Activated B cell treated with CpG ODN at 0.5 μM for 24 hours (primary cell): ENCODE measurements at regions not wholly inside any gene's neighbourhood (a gene's known extent, or its start where the extent isn't known, plus 50 kb on each side); places are given as distances from the start of the nearest gene placed in this dataset.

Source experiments
- ATAC-seq: fragments of 200-7000 bp; cut with Tn5 transposase; one replicate; pipeline ENCODE4 v1.10.0; 2021; ENCODE audit warnings: low read depth, mild to moderate bottlenecking, moderate library complexity
- CTCF ChIA-PET: fragments of 350-600 bp; sonication (Branson Sonifier 250); formaldehyde crosslinking; loops from one replicate; lab custom pipeline; 2021; ENCODE audit warnings: antibody characterized with exemption; lab: Charles Lee
- POLR2A ChIA-PET: fragments of 350-600 bp; sonication (Branson Sonifier 250); formaldehyde crosslinking; loops from one replicate; lab custom pipeline; 2021; ENCODE audit warnings: antibody characterized with exemption; lab: Charles Lee
- DNase-seq: peaks from one replicate; pipeline ENCODE4 v3.0.0; 2022
- H3K27ac Mint-ChIP-seq: one replicate; pipeline ENCODE4 v1.8.0; 2020; ENCODE audit warnings: mixed read lengths
- H3K27me3 Mint-ChIP-seq: one replicate; pipeline ENCODE4 v1.8.0; 2021; ENCODE audit warnings: mixed read lengths
- H3K36me3 Mint-ChIP-seq: one replicate; pipeline ENCODE4 v1.8.0; 2021; ENCODE audit warnings: low read depth, mixed read lengths
- H3K4me1 Mint-ChIP-seq: one replicate; pipeline ENCODE4 v1.8.0; 2021; ENCODE audit warnings: mixed read lengths
- H3K4me3 Mint-ChIP-seq: one replicate; pipeline ENCODE4 v1.8.0; 2020; ENCODE audit warnings: mild to moderate bottlenecking, mixed read lengths
- H3K9me3 Mint-ChIP-seq: one replicate; pipeline ENCODE4 v1.8.0; 2020; ENCODE audit warnings: mixed read lengths
- intact Hi-C: fragments of 100-400 bp; cut with micrococcal nuclease; formaldehyde crosslinking; loops from one replicate; pipeline ENCODE4 v1.15.1; 2024
- TF ChIP-seq, protein P1 (sequence below): fragments of 200-600 bp; IDR thresholded peaks from one replicate; pipeline ENCODE4 v1.8.0; 2022; ENCODE audit warnings: antibody characterized with exemption, mild to moderate bottlenecking

DNA sequence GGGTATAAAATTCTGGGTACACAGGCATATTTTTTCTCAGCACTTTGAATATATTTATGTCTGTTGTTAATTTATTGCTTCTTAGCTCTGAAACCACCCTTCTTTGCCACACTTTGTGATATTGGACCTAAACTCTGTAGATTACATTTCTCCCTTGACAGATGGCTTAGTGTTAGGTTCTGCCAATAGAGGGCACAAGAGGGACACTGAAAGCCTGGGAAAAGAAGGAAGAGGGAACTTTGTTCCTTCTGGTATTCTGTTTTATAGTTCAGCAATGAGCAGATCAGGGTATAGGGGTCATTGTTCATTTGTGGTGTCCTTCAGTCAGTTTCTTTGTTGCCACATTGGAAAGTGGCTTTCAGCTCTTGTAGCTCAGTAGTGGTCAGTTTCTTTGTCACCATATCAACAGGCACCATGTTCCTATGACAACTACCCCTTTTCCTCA, 423.5 kb upstream of the PROX1 start:
- H3K4me3 Mint-ChIP-seq, result no peak overlapping the region
- intact Hi-C loops, result no loop called here
- CTCF ChIA-PET, result no interaction called here
- no peaks in the 10 kb centered on the region for H3K36me3 Mint-ChIP-seq
- H3K4me1 Mint-ChIP-seq, result no peaks in the 10 kb centered on the region
- no peaks in the 10 kb centered on the region for H3K27me3 Mint-ChIP-seq
- peaks cover 23% of the 10 kb centered on the region for H3K9me3 Mint-ChIP-seq
- DNase-seq, result no peak
- no peak overlapping the region for H3K27ac Mint-ChIP-seq
- no peak for ATAC-seq
- POLR2A ChIA-PET, result no interaction called here
- TF ChIP-seq, protein P1, sequence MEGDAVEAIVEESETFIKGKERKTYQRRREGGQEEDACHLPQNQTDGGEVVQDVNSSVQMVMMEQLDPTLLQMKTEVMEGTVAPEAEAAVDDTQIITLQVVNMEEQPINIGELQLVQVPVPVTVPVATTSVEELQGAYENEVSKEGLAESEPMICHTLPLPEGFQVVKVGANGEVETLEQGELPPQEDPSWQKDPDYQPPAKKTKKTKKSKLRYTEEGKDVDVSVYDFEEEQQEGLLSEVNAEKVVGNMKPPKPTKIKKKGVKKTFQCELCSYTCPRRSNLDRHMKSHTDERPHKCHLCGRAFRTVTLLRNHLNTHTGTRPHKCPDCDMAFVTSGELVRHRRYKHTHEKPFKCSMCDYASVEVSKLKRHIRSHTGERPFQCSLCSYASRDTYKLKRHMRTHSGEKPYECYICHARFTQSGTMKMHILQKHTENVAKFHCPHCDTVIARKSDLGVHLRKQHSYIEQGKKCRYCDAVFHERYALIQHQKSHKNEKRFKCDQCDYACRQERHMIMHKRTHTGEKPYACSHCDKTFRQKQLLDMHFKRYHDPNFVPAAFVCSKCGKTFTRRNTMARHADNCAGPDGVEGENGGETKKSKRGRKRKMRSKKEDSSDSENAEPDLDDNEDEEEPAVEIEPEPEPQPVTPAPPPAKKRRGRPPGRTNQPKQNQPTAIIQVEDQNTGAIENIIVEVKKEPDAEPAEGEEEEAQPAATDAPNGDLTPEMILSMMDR, result no peak

DNA sequence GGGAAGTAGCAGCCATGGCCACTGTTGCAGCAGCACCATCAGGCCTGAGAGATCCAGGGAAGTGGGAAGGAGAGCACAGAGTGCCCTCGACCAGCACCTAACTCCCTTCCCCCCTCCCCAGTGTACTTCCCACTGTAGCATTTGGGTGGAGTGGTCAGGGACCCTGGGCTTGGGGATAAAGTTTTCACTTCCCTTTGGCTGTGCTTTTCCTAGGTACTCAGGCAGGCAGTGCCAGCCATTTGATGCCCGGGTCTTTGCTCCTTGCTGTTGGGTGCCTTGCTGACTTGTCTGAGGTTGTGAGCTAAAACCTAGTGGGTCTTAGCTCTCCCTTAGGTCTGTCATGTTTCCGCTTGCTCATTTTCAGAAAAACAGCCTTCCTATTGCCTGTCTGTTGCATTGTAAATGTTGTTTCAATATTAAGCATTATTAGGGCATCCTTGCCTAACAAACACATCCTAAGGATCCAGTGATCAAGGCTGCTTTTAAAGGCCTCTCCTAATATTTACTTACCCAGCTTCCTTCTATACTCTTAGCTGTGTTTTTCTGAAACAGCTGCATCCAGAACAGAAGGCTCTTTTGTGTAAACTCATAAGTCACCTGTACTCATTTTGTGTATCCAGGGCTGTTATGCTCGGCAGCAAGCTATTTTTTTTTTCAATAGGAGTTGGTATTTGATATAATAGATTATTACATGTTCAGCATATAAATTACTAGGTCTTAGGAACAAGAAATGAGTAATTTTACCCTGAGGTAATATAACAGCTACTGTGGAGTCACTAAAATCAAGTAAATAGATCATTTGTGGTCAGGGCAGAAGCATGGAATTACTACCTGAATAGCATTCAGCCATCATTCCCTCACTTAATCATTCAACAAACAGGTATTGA, 418.6 kb upstream of the PROX1 start:
- CTCF ChIA-PET, result no interaction called here
- intact Hi-C loops, result no loop called here
- Mint-ChIP-seq H3K4me1 (no peaks in the 10 kb centered on the region), H3K9me3 (peaks cover 17% of the 10 kb centered on the region), H3K4me3 (no peak overlapping the region), H3K27ac (no peak overlapping the region), H3K27me3 (no peaks in the 10 kb centered on the region), H3K36me3 (no peaks in the 10 kb centered on the region)
- ATAC-seq (no peak), DNase-seq (no peak)
- TF ChIP-seq, protein P1, result no peak
- POLR2A ChIA-PET, result no interaction called here

DNA sequence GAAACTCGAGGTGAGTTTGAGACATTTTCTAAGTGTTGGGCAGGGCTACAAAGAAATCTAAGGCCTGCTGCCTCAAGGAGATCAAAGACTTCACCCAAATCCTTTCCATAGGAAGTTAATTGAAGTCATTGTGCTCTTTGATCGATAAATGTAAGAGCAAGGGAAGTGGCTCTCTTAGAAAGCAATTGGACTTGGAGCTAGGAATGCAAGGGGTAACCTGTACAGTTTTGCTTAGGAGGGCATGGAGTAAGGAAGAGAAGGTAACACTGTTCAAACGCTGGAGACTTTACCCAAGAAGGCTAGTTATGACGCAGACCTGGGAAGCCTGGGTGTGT, 418.0 kb upstream of the PROX1 start:
- ATAC-seq (no peak), DNase-seq (no peak)
- Mint-ChIP-seq H3K9me3 (peaks cover 11% of the 10 kb centered on the region), H3K27ac (no peak overlapping the region), H3K36me3 (no peaks in the 10 kb centered on the region), H3K4me1 (no peaks in the 10 kb centered on the region), H3K27me3 (no peaks in the 10 kb centered on the region), H3K4me3 (no peak overlapping the region)
- TF ChIP-seq, protein P1, result no peak
- ChIA-PET POLR2A (no interaction called here), CTCF (no interaction called here)
- intact Hi-C loops, result no loop called here

DNA sequence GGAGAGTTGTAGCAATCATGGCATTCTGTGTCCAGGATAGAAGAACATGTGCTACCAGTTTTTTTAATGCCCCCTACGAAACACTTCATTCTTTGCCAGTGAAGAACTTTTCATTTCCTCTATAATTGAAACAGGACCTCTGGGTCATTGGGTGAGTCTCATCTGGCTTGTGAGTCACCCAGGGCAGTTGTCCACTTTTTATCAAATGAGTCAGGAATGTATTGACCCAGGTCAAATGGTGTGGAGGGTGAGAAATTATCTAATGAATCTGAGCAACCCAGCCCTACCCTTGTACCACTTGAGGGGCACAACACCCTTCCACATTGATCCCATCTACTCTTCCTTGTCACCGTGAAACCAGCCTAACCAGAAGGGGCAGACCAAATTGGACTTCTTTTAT, 417.3 kb upstream of the PROX1 start:
- intact Hi-C loops, result no loop called here
- ChIA-PET POLR2A (no interaction called here), CTCF (no interaction called here)
- Mint-ChIP-seq H3K27ac (no peak overlapping the region), H3K4me3 (no peak overlapping the region), H3K9me3 (peaks cover 9% of the 10 kb centered on the region), H3K36me3 (no peaks in the 10 kb centered on the region), H3K4me1 (no peaks in the 10 kb centered on the region), H3K27me3 (no peaks in the 10 kb centered on the region)
- no peak for ATAC-seq
- no peak for DNase-seq
- TF ChIP-seq, protein P1, result no peak

DNA sequence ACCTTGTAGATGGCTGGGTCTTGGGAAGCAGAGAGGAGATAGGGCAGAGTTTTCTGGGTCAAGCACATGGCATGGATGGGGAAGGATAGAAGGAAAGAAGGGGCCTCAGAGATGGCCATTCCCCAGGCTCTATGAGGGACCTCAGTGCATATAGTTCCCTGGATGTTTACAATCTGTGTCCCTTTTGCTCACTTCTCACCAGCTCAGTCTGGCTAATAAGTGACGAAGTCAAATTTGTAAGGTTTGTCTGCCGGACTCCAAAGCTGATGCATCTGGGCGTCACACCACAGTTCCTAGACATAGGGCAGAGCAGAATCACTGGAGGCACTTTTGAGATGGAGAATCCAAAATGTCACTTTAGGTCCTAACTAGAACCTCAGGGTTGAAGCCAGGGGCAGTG, 416.4 kb upstream of the PROX1 start:
- no peaks in the 10 kb centered on the region for H3K4me1 Mint-ChIP-seq
- H3K27me3 Mint-ChIP-seq, result no peaks in the 10 kb centered on the region
- H3K27ac Mint-ChIP-seq, result no peak overlapping the region
- no peaks in the 10 kb centered on the region for H3K36me3 Mint-ChIP-seq
- ATAC-seq (no peak), DNase-seq (no peak)
- no peak overlapping the region for H3K4me3 Mint-ChIP-seq
- ChIA-PET POLR2A (interaction anchor here (0.6 kb wide), 1 partner anchor 73 kb away, joined by 5 read pairs; no protein-coding TSS in a partner anchor), CTCF (no interaction called here)
- intact Hi-C loops, result no loop called here
- TF ChIP-seq, protein P1, result no peak
- H3K9me3 Mint-ChIP-seq, result peaks cover 6% of the 10 kb centered on the region
